ENCODE measurements at regions not wholly inside any gene's neighbourhood (a gene's known extent, or its start where the extent isn't known, plus 50 kb on each side); places are given as distances from the start of the nearest gene placed in this dataset.

- no peak for DNase-seq (ENCODE audit: low spot score)
- in situ Hi-C loops (cut with MboI; ENCODE audit: low pct_unique_long_range_greater_than_20kb, low sequenced_read_pairs, unreplicated experiment), result no loop called here
- no peak for TF ChIP-seq CTCF (IDR thresholded peaks at IDR 0.05; ENCODE audit: extremely low read depth, insufficient read depth, missing control alignments)
These were observed 69.5 kb upstream of the PRICKLE2 start for GRCh38 chr3:64294771-64295170.

- no peak for DNase-seq (ENCODE audit: low spot score)
- in situ Hi-C loops (cut with MboI; ENCODE audit: low pct_unique_long_range_greater_than_20kb, low sequenced_read_pairs, unreplicated experiment), result no loop called here
- TF ChIP-seq CTCF (IDR thresholded peaks at IDR 0.05; ENCODE audit: extremely low read depth, insufficient read depth, missing control alignments), result no peak
These were observed 67.9 kb upstream of the PRICKLE2 start for GRCh38 chr3:64293121-64293520.

GRCh38 chr3:64291956-64292355 is 66.7 kb upstream of the PRICKLE2 start:
- TF ChIP-seq CTCF (IDR thresholded peaks at IDR 0.05; ENCODE audit: extremely low read depth, insufficient read depth, missing control alignments), result no peak
- DNase-seq (ENCODE audit: low spot score), result no peak
- in situ Hi-C loops (cut with MboI; ENCODE audit: low pct_unique_long_range_greater_than_20kb, low sequenced_read_pairs, unreplicated experiment), result no loop called here

- in situ Hi-C loops (cut with MboI; ENCODE audit: low pct_unique_long_range_greater_than_20kb, low sequenced_read_pairs, unreplicated experiment), result no loop called here
- no peak for TF ChIP-seq CTCF (IDR thresholded peaks at IDR 0.05; ENCODE audit: extremely low read depth, insufficient read depth, missing control alignments)
- no peak for DNase-seq (ENCODE audit: low spot score)
These were observed 66.1 kb upstream of the PRICKLE2 start for GRCh38 chr3:64291345-64291744.

GRCh38 chr3:64290864-64291263 is 65.6 kb upstream of the PRICKLE2 start:
- TF ChIP-seq CTCF (IDR thresholded peaks at IDR 0.05; ENCODE audit: extremely low read depth, insufficient read depth, missing control alignments), result no peak
- DNase-seq (ENCODE audit: low spot score), result no peak
- in situ Hi-C loops (cut with MboI; ENCODE audit: low pct_unique_long_range_greater_than_20kb, low sequenced_read_pairs, unreplicated experiment), result no loop called here

- in situ Hi-C loops (cut with MboI; ENCODE audit: low pct_unique_long_range_greater_than_20kb, low sequenced_read_pairs, unreplicated experiment), result no loop called here
- TF ChIP-seq CTCF (IDR thresholded peaks at IDR 0.05; ENCODE audit: extremely low read depth, insufficient read depth, missing control alignments), result no peak
- DNase-seq (ENCODE audit: low spot score), result no peak
These were observed 64.9 kb upstream of the PRICKLE2 start for GRCh38 chr3:64290161-64290560.

GRCh38 chr3:64289622-64290021 is 64.4 kb upstream of the PRICKLE2 start:
- TF ChIP-seq CTCF (IDR thresholded peaks at IDR 0.05; ENCODE audit: extremely low read depth, insufficient read depth, missing control alignments), result no peak

More at GRCh38 chr3:64289622-64290021, 64.4 kb upstream of the PRICKLE2 start:
- DNase-seq (ENCODE audit: low spot score), result no peak
- in situ Hi-C loops (cut with MboI; ENCODE audit: low pct_unique_long_range_greater_than_20kb, low sequenced_read_pairs, unreplicated experiment), result no loop called here
